Right cardiac atrium (tissue), 5 donors: ENCODE measurements at regions not wholly inside any gene's neighbourhood (a gene's known extent, or its start where the extent isn't known, plus 50 kb on each side); places are given as distances from the start of the nearest gene placed in this dataset.
A peak's percentile ranks its signal among the peaks of the same experiment; 100 is the strongest.
"Not testable (repeated sequence)": the region's sequence is repeated elsewhere in the genome, so short reads cannot be mapped to it uniquely, and the experiment has no call there.

Experiments
- ATAC-seq, 2 donors: fragments of 200-7000 bp; cut with Tn5 transposase; one replicate each; pipeline versions ENCODE4 v1.8.0 to v1.9.1; 2020; ENCODE audit warnings: moderate library complexity in 2 of 2, mild to moderate bottlenecking in 1 of 2
- DNase-seq, 3 donors: peaks; one replicate each; pipeline ENCODE4 v3.0.0-alpha.2; 2020
- H3K27ac ChIP-seq: one replicate; pipeline ENCODE4 v1.5.1; 2013; ENCODE audit warnings: mild to moderate bottlenecking, low read length, control low read depth, moderate library complexity
- H3K27me3 ChIP-seq: one replicate; pipeline ENCODE4 v1.6.1; 2013; ENCODE audit not compliant: control insufficient read depth, insufficient read depth
- H3K4me1 ChIP-seq: one replicate; pipeline ENCODE4 v1.6.1; 2013; ENCODE audit warnings: low read length; ENCODE audit not compliant: control insufficient read depth, insufficient read depth
- H3K4me3 ChIP-seq: one replicate; pipeline ENCODE4 v1.5.1; 2013; ENCODE audit warnings: low read length, control low read depth
- H3K9me3 ChIP-seq: one replicate; pipeline ENCODE4 v1.6.1; 2013; ENCODE audit warnings: low read length; ENCODE audit not compliant: control insufficient read depth
- WGBS: extraction: QIAGEN DNeasy Blood & Tissue Kit; methylation state at CpG from one replicate; pipeline ENCODE4 v1.1.7; 2013; 5-methylcytosine and 5-hydroxymethylcytosine counted together
- intact Hi-C, 4 donors: fragments of 100-400 bp; cut with DNase I; formaldehyde crosslinking; loops; one replicate each; pipeline versions ENCODE4 v1.11.0 to v1.14.0; 2022 to 2023
- donor health status: healthy with polysubstance abuse.
- donor health status: DM: no; HTN: yes; CAD: no.
- donor health status: DM: no; HTN: no; CAD: no.
- donor health status: DM: no; HTN: yes; CAD: no; lungs with severe emphysema.
- donor health status: DM: yes; HTN: yes; CAD: no.

DNA sequence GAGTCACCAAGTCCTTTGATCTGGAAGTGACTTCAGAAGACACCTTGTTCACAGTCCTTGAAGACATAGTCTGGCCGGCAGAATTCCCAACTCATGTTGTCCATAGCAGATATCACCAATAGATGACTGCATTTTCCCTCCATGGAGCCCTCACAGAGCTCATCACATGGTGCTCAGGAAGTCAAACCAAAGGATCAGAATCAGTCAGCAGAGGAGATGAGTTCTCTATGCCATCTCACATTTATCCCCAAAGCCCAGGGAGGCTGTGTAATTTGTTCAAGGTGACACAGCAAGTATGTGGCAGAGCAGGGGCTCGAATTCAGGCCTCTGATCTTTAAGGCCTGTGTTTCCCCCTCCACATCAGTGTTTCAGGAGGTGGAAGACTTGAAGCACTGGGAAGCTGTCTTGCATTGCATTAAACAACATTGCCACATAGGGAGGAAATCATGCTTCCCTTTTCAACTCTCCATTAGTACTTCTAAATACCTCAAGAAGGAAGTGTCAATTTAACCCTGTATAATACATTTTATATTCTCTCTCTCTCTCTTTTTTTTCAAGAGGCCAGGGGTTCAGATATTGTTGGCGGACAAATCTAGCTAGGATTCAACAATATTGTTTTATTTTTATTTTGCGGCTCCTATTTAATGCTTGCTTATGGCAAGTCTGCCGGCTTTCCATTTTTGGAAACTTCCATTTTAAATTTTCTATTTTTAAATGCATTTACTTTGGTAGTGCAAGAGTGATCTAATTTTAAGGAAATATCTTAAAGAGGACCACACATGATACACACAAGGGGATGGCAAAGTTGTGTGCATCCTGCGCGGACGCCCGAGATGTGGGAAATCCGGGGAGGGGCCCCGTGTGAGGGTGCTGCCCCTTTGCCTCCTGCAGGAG, 61.9 kb downstream of the NPIPB5 start:
- H3K27ac ChIP-seq, intact Hi-C loops, DNase-seq, H3K4me1 ChIP-seq, H3K27me3 ChIP-seq, H3K4me3 ChIP-seq, H3K9me3 ChIP-seq: not testable (repeated sequence)
- ATAC-seq = peak; percentile 32 to 42
- WGBS = 63% methylated on average over 4 of the region's 11 CpGs

DNA sequence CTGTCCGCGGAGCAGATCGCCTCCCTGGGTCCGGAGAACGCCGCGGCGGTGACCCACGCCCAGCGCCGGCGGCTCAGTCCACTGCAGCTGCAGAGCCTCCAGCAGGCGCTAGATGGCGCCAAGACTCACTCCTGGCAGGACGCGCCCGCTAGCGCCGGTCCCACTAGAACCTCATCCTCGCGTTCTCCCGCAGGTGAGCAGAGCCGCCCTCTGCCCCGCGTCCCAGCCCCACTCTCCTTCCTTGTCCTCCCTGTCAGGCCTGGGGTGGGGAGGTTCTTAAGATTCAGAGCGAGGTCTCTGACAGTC, 62.5 kb downstream of the NPIPB5 start:
- H3K9me3 ChIP-seq, H3K4me3 ChIP-seq, H3K27me3 ChIP-seq, DNase-seq, intact Hi-C loops, H3K27ac ChIP-seq, H3K4me1 ChIP-seq: not testable (repeated sequence)
- WGBS = no CpG with 5 or more reads among the region's 26 CpGs
- ATAC-seq = peak; percentile 93 to 94

DNA sequence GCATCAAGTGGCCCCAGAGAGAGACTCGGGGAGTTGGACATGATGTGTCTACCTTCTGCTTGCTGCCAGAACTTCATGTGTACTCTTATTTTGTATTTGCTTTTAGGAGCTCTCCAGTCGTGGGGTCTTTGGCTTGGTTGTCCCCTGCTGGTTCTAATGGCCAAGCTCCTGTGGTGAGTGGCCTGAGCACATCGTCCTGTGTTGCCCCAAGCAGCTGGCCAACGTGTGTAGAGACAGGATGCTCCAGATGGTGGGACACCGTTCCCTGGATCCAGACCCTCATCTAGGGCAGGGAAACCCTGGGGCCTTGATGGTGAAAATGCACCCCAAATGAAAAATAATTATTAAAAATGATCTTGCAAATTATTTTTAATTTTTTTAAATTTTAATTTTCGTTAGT, 65.8 kb downstream of the NPIPB5 start:
- H3K9me3 ChIP-seq, ATAC-seq, intact Hi-C loops, H3K4me1 ChIP-seq, H3K27me3 ChIP-seq, H3K4me3 ChIP-seq, H3K27ac ChIP-seq: not testable (repeated sequence)
- DNase-seq = peak in 2 of 3 donors; percentile 19 to 29
- 76% methylated on average over 5 of the region's 6 CpGs for WGBS

DNA sequence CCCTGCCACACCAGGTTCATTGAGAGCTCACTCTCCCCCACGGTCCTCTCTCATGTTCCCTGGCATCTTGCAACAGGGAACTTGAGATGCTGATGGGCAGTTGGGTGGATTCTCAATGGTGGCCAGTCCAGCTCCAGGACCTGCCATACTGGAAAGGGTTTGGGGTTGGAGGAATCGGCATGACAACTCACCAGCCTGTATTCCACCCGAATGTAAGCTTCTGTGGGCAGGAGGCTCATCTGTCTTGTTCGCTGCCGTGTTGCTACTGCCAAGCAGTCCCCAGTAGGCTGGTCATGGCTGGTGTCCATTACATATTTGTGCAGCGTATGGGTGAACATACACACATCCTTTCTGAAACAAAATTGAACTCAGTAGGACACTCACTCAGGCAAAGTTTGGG, 72.5 kb downstream of the NPIPB5 start:
- whole genome bisulfite sequencing = 87% methylated on average over 6 of the region's 6 CpGs
- DNase-seq, intact Hi-C loops, H3K4me3 ChIP-seq, H3K27ac ChIP-seq, H3K27me3 ChIP-seq, H3K9me3 ChIP-seq, H3K4me1 ChIP-seq: not testable (repeated sequence)
- peak in 1 of 2 donors; percentile 10 for ATAC-seq

DNA sequence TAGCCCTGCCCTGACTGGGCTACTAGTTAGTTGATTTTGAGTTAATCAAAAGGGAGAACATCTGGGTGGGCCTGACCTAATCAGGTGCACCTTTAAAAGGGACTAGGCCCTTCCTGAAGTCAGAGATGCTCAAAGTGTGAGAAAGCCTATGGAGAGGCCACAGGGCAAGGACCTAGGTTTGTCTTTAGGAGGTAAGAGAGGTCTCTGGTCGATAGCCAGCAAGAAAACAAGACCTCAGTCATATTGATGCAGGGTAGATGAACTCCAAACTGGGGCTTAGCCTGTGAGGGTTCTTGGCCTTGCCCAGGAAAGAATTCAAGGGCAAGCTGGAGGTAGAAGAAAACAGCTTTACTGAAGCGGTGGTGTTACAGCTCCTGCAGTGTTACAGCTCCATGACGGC, 73.8 kb downstream of the NPIPB5 start:
- 90% methylated on average over 1 of the region's 3 CpGs for WGBS
- intact Hi-C loops, ATAC-seq, H3K4me3 ChIP-seq, H3K4me1 ChIP-seq, H3K9me3 ChIP-seq, H3K27me3 ChIP-seq, DNase-seq, H3K27ac ChIP-seq: not testable (repeated sequence)

DNA sequence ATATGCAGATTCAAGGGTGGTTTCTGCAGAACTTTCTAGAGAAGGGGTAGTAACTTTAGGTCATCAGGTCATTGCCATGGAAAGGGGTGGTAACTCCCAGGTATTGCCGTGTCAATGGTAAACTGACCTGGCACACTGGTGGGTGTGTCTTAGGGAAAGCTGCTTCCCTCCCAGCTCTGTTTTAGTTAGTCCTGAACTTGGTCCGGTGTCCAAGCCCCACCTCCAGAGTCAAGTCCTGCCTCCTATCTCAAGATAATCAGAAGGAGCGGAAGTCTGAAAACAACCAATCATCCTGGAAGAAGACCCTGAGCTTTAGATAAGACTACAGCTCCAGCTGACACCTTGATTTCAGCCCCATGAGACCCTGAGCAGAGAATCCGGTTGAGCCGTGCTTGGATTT, 74.2 kb downstream of the NPIPB5 start:
- H3K27ac ChIP-seq, H3K9me3 ChIP-seq, intact Hi-C loops, H3K4me1 ChIP-seq, DNase-seq, H3K4me3 ChIP-seq, H3K27me3 ChIP-seq, ATAC-seq: not testable (repeated sequence)
- WGBS = no CpG with 5 or more reads among the region's 5 CpGs

DNA sequence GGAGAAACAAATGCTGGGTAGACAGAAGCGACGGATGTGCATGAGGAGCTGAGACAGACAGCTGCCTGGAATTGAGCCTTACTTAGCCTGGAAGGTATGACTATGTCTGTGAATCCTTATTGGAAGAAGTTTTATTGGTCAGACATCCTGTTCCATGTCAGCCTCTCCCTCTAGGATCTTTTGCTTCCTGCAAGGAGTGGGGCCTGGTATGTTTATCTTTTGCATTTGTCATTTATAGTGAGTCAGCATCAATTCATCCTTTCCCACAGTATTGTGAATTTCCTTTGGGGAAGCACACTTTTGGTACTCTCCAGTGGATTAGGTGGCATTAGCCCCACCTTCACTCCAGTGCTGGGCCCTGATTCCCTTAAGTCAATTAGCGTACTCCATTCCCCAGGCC, 74.7 kb downstream of the NPIPB5 start:
- H3K27me3 ChIP-seq, H3K9me3 ChIP-seq, DNase-seq, H3K4me1 ChIP-seq, H3K4me3 ChIP-seq, intact Hi-C loops, ATAC-seq, H3K27ac ChIP-seq: not testable (repeated sequence)
- 95% methylated on average over 3 of the region's 3 CpGs for WGBS

DNA sequence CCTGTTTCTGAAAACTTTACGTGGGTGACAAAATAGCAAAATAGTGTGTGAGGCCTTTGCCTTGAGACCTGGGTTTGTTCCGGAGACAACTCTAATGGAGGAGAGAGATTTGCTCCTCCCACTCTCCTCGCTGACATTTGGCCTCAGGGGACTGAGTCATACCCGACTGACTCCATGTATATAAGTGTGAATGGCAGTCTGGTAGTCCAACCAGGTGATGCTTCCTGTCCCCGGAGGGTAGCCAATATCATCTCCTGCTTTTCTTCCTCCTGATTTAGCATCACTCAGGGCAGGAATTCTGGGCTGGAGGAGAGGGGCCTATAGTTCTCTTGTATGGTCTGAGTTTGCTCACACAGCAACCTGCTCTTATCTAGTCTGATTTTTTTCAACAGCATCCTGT, 76.0 kb downstream of the NPIPB5 start:
- H3K9me3 ChIP-seq, DNase-seq, H3K27me3 ChIP-seq, H3K27ac ChIP-seq, ATAC-seq, H3K4me1 ChIP-seq, H3K4me3 ChIP-seq, intact Hi-C loops: not testable (repeated sequence)
- WGBS = 52% methylated on average over 1 of the region's 5 CpGs

DNA sequence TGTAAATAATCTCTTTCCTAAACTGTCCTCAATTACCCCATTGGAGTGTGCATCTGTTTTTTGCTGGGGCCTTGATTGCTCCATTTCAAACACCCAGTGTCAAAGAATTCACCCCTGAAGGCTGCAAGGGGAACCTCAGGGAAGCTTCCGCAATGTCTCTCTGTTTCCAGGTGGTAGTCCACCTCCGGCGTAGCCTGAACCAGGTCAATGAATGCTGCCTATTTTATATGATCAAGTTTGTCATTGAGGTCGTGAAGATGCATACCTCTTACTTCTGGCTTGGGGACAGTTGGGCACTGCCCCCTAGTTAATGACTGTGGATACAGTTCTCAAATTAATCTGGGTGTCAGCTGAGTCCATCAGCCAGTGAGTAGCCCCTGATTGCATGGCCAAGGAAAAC, 79.1 kb downstream of the NPIPB5 start:
- intact Hi-C loops, H3K27ac ChIP-seq, H3K9me3 ChIP-seq, H3K4me3 ChIP-seq, DNase-seq, H3K27me3 ChIP-seq, H3K4me1 ChIP-seq, ATAC-seq: not testable (repeated sequence)
- whole genome bisulfite sequencing = 94% methylated on average over 4 of the region's 4 CpGs

DNA sequence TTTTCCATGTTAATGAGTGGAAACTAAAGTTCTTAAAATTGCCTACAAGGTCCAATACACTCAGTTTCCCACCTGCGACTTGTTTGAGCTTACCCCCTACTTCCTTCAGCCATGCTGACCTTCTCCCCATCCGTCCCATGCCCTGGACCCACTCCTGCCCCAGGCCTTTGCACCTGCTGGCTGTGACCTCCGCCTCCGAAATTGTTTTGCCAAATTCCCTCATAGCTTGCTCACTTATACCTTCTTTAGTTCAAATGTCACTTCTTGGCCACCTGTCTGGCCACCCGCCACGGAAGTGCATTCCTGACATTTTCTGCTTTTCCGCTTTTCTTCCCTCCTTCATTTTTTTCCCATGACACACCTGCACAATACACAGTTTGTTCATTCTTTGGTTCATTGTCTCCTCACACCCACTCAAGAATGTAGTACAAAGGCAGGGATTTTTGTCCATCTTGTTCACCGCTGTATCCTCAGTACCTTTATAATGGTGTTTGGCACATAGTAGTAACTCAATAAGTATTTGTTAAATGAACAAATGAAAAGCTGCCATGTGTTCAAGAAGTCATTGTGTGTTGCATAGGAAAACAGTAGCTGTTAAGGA, 85.9 kb downstream of the NPIPB5 start:
- H3K27ac ChIP-seq, DNase-seq, ATAC-seq, H3K9me3 ChIP-seq, H3K4me3 ChIP-seq, H3K27me3 ChIP-seq, intact Hi-C loops, H3K4me1 ChIP-seq: not testable (repeated sequence)
- WGBS = no CpG with 5 or more reads among the region's 8 CpGs

DNA sequence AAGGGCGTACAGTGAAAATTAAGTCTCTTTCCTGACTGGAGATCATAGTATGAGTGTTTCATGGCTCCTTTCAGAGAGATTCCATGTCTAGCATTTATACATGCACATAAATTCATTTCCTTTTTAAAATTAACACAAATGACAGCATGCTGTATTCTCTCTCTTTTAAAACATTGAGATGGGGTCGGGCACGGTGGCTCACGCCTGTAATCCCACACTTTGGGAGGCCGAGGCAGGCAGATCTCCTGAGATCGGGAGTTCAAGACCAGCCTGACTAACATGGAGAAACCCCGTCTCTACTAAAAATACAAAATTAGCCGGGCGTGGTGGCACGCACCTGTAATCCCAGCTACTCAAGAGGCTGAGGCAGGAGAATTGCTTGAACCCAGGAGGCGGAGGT, 93.1 kb downstream of the NPIPB5 start:
- H3K27me3 ChIP-seq, H3K9me3 ChIP-seq, intact Hi-C loops, H3K4me1 ChIP-seq, H3K27ac ChIP-seq, ATAC-seq, DNase-seq, H3K4me3 ChIP-seq: not testable (repeated sequence)
- WGBS = 99% methylated on average over 5 of the region's 11 CpGs
